ENCODE measurements at regions not wholly inside any gene's neighbourhood (a gene's known extent, or its start where the extent isn't known, plus 50 kb on each side); places are given as distances from the start of the nearest gene placed in this dataset.
"Not testable (repeated sequence)": the region's sequence is repeated elsewhere in the genome, so short reads cannot be mapped to it uniquely, and the experiment has no call there.

GRCh38 chr5:130817598-130818384, 347.3 kb downstream of the HINT1 start:
- not testable (repeated sequence) for DNase-seq

GRCh38 chr5:130815246-130815645, 349.8 kb downstream of the HINT1 start:
- no peak for DNase-seq

- no peak for DNase-seq
Observed at GRCh38 chr5:130808691-130809090, 356.4 kb downstream of the HINT1 start.

- DNase-seq, result no peak
Observed at GRCh38 chr5:130805648-130806047, 359.4 kb downstream of the HINT1 start.

GRCh38 chr5:130805036-130805435, 360.0 kb downstream of the HINT1 start:
- no peak for DNase-seq

- DNase-seq, result no peak
Observed at GRCh38 chr5:130801963-130802362, 363.1 kb downstream of the HINT1 start.

- no peak for DNase-seq
Observed at GRCh38 chr5:130799015-130799414, 366.0 kb downstream of the HINT1 start.

GRCh38 chr5:130797303-130797702, 367.8 kb downstream of the HINT1 start:
- DNase-seq, result no peak

- DNase-seq, result no peak
Observed at GRCh38 chr5:130796902-130797301, 368.2 kb downstream of the HINT1 start.

- DNase-seq, result no peak
Observed at GRCh38 chr5:130796032-130796431, 369.0 kb downstream of the HINT1 start.

GRCh38 chr5:130795037-130795436, 370.0 kb downstream of the HINT1 start:
- DNase-seq, result no peak

GRCh38 chr5:130777794-130778193, 387.3 kb downstream of the HINT1 start:
- no peak for DNase-seq

- DNase-seq, result no peak
Observed at GRCh38 chr5:130773813-130774212, 391.2 kb downstream of the HINT1 start.

- no peak for DNase-seq
Observed at GRCh38 chr5:130762031-130762430, 403.0 kb downstream of the HINT1 start.

- DNase-seq, result no peak
Observed at GRCh38 chr5:130759061-130759460, 406.0 kb downstream of the HINT1 start.

GRCh38 chr5:130747556-130747955, 417.5 kb downstream of the HINT1 start:
- no peak for DNase-seq

- DNase-seq, result not testable (repeated sequence)
Observed at GRCh38 chr5:130746641-130747040, 418.4 kb downstream of the HINT1 start.

GRCh38 chr5:130743092-130743491, 422.0 kb downstream of the HINT1 start:
- DNase-seq, result no peak

- no peak for DNase-seq
Observed at GRCh38 chr5:130740047-130740569, 424.9 kb downstream of the HINT1 start.

- no peak for DNase-seq
Observed at GRCh38 chr5:130731839-130732238, 433.2 kb downstream of the HINT1 start.

- no peak for DNase-seq
Observed at GRCh38 chr5:130729541-130729940, 435.5 kb downstream of the HINT1 start.

- DNase-seq, result no peak
Observed at GRCh38 chr5:130727830-130728229, 437.2 kb downstream of the HINT1 start.

- no peak for DNase-seq
Observed at GRCh38 chr5:130724658-130725057, 440.4 kb downstream of the HINT1 start.

- DNase-seq, result no peak
Observed at GRCh38 chr5:130720355-130720754, 444.7 kb downstream of the HINT1 start.

- no peak for DNase-seq
Observed at GRCh38 chr5:130715541-130715940, 449.5 kb downstream of the HINT1 start.
